Subcutaneous abdominal adipose tissue (tissue), 5 donors: ENCODE measurements at regions not wholly inside any gene's neighbourhood (a gene's known extent, or its start where the extent isn't known, plus 50 kb on each side); places are given as distances from the start of the nearest gene placed in this dataset.
"Not testable (repeated sequence)": the region's sequence is repeated elsewhere in the genome, so short reads cannot be mapped to it uniquely, and the experiment has no call there.

Experiments used
- H3K27ac ChIP-seq: one replicate; pipeline ENCODE4 v1.7.0; 2013; ENCODE audit warnings: low read depth, mild to moderate bottlenecking, inconsistent platforms, low read length, moderate library complexity
- H3K27me3 ChIP-seq, 5 donors: one replicate each; pipeline ENCODE4 v1.7.0; 2013; ENCODE audit warnings: low read length in 5 of 5, inconsistent platforms in 1 of 5; ENCODE audit not compliant: control insufficient read depth in 5 of 5, insufficient read depth in 4 of 5
- H3K36me3 ChIP-seq, 5 donors: one replicate each; pipeline ENCODE4 v1.7.0; 2013; ENCODE audit warnings: low read length in 5 of 5; ENCODE audit not compliant: control insufficient read depth in 5 of 5, insufficient read depth in 5 of 5
- H3K4me1 ChIP-seq, 5 donors: one replicate each; pipeline ENCODE4 v1.7.0; 2013; ENCODE audit warnings: low read length in 5 of 5, mild to moderate bottlenecking in 3 of 5, moderate library complexity in 1 of 5; ENCODE audit not compliant: control insufficient read depth in 5 of 5, insufficient read depth in 5 of 5
- H3K4me3 ChIP-seq, 5 donors: one replicate each; pipeline ENCODE4 v1.7.0; 2013; ENCODE audit warnings: low read length in 5 of 5, low read depth in 1 of 5
- H3K9ac ChIP-seq, 5 donors: one replicate each; pipeline ENCODE4 v1.7.0; 2013; ENCODE audit warnings: low read length in 5 of 5, mild to moderate bottlenecking in 4 of 5, moderate library complexity in 3 of 5
- H3K9me3 ChIP-seq, 5 donors: one replicate each; pipeline ENCODE4 v1.7.0; 2013; ENCODE audit warnings: low read length in 5 of 5; ENCODE audit not compliant: control insufficient read depth in 5 of 5
- donor health status: healthy.
- donor health status: healthy.
- donor health status: healthy.
- donor health status: healthy.
- donor health status: healthy.

DNA sequence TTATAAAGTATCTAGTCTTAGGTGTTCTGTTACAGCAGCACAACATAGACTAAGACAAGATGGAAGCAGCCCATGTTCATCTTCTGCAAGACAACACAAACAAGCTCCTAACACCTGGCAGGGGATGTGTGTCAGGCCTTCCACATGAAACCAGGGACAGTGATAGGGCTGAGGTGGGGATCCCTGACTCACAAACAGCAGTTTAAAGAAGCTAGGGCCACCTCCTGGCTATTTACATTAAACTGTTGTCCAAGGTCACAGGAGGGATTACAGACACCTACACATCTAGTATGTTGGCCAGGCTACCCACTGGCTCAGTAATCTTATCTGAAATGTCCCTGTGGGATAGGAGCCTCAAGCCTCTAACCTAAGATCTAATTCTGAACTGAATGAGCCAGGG is 211.3 kb downstream of the MINAR1 start:
- H3K27ac ChIP-seq, result no peak overlapping the region
- no peak overlapping the region for H3K4me3 ChIP-seq
- no peaks in the 10 kb centered on the region for H3K27me3 ChIP-seq

DNA sequence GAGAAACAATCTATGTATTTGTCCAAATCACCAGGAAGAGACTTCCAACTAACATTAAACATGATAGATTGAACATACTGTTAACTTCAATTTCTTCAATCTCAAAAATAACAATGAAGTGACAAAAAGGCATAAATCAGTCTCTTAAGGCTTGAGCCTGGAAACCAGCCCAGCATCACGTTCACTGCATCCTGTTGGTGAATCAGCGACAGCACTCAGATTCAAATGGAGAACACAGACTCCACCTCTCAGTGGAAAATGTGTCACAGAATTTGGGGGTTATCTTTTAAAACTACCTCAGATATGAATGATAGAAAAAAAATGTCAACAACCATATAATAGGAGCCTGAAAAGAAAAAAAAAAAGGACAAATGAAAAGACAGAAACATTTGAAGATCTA is 212.0 kb downstream of the MINAR1 start:
- no peaks in the 10 kb centered on the region for H3K36me3 ChIP-seq
- peaks cover 3 to 14% (median 9%) of the 10 kb centered on the region in 5 donors for H3K9me3 ChIP-seq
- no peak overlapping the region for H3K9ac ChIP-seq
- H3K27me3 ChIP-seq, result no peaks in the 10 kb centered on the region
- no peak overlapping the region for H3K4me3 ChIP-seq
- H3K4me1 ChIP-seq, result no peaks in the 10 kb centered on the region
- no peak overlapping the region for H3K27ac ChIP-seq

More for the DNA sequence above, 211.3 kb downstream of the MINAR1 start:
- Histone ChIP-seq H3K9ac (no peak overlapping the region), H3K36me3 (no peaks in the 10 kb centered on the region), H3K9me3 (peaks cover 3 to 14% (median 9%) of the 10 kb centered on the region in 5 donors), H3K4me1 (no peaks in the 10 kb centered on the region)

DNA sequence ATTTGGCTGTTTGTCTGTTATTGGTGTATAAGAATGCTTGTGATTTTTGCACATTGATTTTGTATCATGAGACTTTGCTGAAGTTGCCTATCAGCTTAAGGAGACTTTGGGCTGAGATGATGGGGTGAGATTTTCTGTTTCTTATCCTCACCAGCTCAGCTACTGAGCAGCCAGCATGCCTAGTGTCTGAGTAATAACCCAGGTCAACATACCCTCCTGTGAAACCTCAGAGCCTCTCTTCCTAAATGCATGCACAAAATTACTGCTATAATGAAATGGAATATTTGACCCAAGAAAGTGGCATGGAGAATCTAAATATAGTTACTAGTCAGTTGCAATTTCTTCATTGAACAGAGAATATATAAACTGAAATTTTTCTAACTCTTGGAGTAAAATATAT is 220.8 kb downstream of the MINAR1 start:
- not testable (repeated sequence) for H3K4me3 ChIP-seq, H3K9me3 ChIP-seq, H3K9ac ChIP-seq, H3K36me3 ChIP-seq, H3K4me1 ChIP-seq, H3K27me3 ChIP-seq, H3K27ac ChIP-seq

DNA sequence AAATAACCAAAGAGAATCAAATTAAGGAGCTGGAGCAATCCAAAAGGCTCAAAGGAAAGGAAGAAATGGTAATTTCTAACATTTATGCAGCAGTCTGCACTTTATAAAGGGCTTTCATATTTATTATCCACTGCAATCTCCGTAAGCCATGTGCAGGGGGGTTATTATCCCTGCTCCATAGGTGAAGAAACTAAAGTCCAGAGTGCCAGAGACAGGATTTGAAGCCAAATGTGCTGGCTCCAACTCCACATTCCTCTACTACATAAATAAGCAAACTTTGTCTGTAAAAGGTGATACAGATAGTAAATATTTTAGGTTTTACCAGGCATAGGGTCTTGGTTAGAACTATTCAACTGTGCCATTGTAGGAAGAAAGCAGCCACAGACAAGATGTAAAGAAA is 221.4 kb downstream of the MINAR1 start:
- H3K27ac ChIP-seq, result no peak overlapping the region
- no peaks in the 10 kb centered on the region for H3K4me1 ChIP-seq
- H3K4me3 ChIP-seq, result no peak overlapping the region
- peaks cover 0 to 3% (median 0%) of the 10 kb centered on the region in 5 donors for H3K9me3 ChIP-seq
- no peaks in the 10 kb centered on the region for H3K36me3 ChIP-seq
- H3K9ac ChIP-seq, result no peak overlapping the region
- peaks cover 0 to 3% (median 0%) of the 10 kb centered on the region in 5 donors for H3K27me3 ChIP-seq

DNA sequence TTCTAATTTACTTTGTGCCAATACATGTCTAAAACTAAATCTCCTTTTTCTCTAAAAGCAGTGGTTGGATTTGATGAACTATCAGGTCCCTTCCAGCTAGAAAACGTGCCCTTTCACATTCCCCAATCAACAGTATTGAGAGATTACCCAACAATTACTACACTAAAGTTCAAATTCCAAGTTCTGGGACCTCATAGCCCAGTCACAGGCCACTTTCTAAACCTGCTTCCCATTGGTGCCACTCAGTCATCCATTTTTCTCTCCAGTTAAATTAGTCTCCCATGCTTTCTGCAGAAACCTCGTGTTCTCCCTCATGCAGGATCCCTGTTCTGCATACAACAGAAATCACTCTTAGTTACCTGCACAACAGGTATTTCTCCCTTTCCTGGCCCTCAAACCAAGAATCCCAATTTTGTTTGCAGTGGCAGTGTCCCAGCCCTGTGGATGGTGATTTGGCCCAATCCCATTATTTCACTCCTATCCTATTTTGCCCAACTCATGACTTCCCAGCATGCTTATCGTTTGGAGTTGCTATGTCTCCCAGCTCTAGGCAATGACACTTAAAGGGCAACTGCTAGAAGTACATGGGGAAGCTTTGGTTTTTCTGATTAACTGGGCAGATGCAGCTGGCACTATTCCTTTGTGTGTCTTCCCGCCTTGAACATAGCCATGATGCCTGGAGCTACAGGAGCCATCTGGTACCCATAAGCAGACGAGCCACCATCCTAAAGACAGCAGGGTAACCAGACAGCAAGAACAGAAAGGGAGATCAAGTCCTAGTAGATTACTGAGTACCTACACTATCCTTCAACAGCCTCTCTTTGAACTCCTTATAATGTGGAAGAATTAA is 224.2 kb downstream of the MINAR1 start:
- no peak overlapping the region for H3K9ac ChIP-seq
- H3K36me3 ChIP-seq, result no peaks in the 10 kb centered on the region
- no peak overlapping the region for H3K27ac ChIP-seq
- no peaks in the 10 kb centered on the region for H3K9me3 ChIP-seq
- no peaks in the 10 kb centered on the region for H3K4me1 ChIP-seq
- H3K27me3 ChIP-seq, result peaks cover 0 to 3% (median 0%) of the 10 kb centered on the region in 5 donors
- no peak overlapping the region for H3K4me3 ChIP-seq

DNA sequence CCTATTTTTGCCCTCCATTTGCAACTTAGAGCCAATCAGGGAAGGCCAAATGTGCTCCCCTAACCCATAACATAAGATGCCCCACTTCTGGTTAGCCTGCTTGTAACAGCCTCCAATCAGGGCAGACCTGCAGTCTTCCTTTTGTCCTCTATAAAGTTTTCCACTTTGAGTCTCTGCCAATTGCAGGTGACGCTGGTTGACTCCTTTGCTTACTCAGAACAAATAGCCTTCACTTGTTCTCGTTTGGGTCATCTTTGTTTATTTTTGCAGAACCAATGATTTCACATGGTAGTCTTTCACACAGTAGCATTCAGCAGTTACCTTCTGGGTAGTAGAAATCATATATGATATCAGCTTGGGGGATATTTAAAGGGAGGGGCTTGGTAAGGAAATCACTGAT is 225.6 kb downstream of the MINAR1 start:
- Histone ChIP-seq H3K27me3 (peaks cover 0 to 3% (median 0%) of the 10 kb centered on the region in 5 donors), H3K9ac (no peak overlapping the region), H3K9me3 (no peaks in the 10 kb centered on the region), H3K36me3 (no peaks in the 10 kb centered on the region), H3K4me3 (no peak overlapping the region), H3K4me1 (no peaks in the 10 kb centered on the region), H3K27ac (no peak overlapping the region)

DNA sequence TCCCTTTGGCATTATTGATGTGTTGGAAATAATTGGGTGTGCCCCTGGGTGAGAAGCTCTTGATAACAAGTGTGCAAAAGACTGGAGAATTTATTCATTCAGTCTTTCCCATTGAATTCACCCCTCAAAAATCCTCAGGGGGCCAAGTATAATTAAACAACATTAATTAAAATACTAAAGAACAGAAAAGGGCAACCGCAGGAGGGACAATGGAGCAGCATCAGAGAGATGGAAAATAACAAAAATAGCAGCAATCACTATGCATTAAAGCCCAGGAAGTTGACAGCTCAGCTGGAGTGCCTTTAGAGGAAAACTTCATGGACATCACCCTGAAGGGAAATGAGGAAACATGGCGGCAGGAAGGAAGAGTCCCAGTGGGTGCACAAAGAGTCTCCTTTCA is 227.6 kb downstream of the MINAR1 start:
- Histone ChIP-seq H3K27me3 (peaks cover 0 to 3% (median 0%) of the 10 kb centered on the region in 5 donors), H3K4me1 (no peaks in the 10 kb centered on the region), H3K36me3 (no peaks in the 10 kb centered on the region)

DNA sequence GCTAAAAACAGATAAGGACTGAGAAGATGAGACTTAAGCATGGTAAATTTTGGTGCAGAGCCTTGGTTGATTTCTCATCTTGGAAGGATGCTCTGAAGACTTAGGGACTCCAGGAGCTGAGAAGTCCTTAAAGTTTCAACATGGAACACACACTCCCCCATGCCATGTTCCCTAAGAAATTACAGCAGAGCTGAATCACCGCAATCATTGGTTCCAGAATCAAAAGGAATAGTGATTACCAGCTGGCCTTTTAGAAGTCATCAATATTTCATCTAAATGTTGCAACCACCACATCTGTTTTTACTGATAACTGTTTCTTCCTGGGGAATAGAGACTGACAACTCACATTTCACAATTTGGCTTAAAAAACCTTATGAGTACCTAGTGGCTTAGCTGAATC is 229.3 kb downstream of the MINAR1 start:
- Histone ChIP-seq H3K9ac (no peak overlapping the region), H3K4me1 (no peaks in the 10 kb centered on the region)

More for the DNA sequence above, 227.6 kb downstream of the MINAR1 start:
- no peak overlapping the region for H3K27ac ChIP-seq
- H3K4me3 ChIP-seq, result no peak overlapping the region
- H3K9me3 ChIP-seq, result no peaks in the 10 kb centered on the region
- no peak overlapping the region for H3K9ac ChIP-seq

DNA sequence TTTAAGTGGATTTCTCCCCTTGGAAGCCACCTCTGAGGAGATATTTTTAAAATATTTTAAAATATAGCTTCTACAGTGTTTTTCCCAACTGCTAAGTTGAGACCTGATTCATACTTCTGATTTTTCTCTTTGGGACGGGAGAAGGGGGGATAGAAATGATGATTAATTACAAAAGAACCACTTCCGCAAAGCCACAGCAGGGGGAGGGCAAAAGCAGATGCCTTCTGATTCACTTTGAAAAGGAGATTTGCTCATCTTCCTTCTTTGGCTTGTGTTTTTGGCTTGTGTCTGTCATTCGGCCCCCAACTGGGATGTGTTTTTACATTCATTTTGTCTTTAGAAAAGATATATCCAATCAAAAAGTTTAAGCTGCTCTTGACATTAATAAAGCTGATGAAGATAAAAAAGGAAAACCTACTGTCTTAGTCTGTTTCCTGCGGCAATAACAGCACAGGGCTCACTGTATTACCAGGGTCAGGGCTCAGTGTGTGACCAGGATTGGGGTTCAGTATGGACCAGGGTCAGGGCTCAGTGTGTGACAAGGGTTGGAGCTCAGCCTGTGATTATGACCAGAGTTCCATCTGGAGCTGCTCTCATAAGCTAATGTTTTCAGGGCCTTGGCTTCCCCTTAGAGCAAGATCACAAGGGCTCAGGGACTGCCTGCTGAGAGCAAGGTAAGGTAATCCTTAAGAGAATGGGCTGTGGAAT is 223.2 kb downstream of the MTHFS start:
- Histone ChIP-seq H3K9ac (no peak overlapping the region), H3K36me3 (no peaks in the 10 kb centered on the region), H3K4me1 (no peaks in the 10 kb centered on the region), H3K9me3 (no peaks in the 10 kb centered on the region), H3K4me3 (no peak overlapping the region), H3K27ac (no peak overlapping the region), H3K27me3 (peaks cover 0 to 5% (median 0%) of the 10 kb centered on the region in 5 donors)

More for the DNA sequence above, 229.3 kb downstream of the MINAR1 start:
- H3K27ac ChIP-seq, result no peak overlapping the region
- H3K9me3 ChIP-seq, result no peaks in the 10 kb centered on the region
- H3K36me3 ChIP-seq, result no peaks in the 10 kb centered on the region
- H3K27me3 ChIP-seq, result peaks cover 0 to 3% (median 0%) of the 10 kb centered on the region in 5 donors
- no peak overlapping the region for H3K4me3 ChIP-seq

DNA sequence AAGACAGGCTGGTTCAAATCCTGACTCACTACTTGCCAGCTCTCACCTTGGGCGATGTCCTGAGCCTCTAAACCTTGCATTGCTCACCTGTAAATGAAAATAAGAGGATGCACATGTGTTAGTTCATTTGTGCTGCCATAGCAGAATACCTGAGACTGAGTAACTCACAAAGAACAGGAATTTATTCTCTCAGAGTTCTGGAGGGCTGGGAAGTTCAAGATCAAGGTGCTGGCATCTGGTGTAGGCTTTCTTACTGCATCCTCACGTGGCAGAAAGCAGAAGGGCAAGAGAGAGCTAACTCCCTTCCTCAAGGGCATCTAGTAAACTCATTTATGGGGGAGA is 222.7 kb downstream of the MTHFS start:
- Histone ChIP-seq H3K27ac (no peak overlapping the region), H3K27me3 (peaks cover 0 to 5% (median 0%) of the 10 kb centered on the region in 5 donors), H3K36me3 (no peaks in the 10 kb centered on the region), H3K4me3 (no peak overlapping the region), H3K9ac (no peak overlapping the region), H3K9me3 (no peaks in the 10 kb centered on the region), H3K4me1 (no peaks in the 10 kb centered on the region)
